GM06990 (cell line): ENCODE measurements at regions not wholly inside any gene's neighbourhood (a gene's known extent, or its start where the extent isn't known, plus 50 kb on each side); places are given as distances from the start of the nearest gene placed in this dataset.

Source experiments
- DNase-seq: peaks from one replicate; pipeline ENCODE4 v3.0.0-alpha.2; 2011; ENCODE audit not compliant: insufficient read length; ENCODE audit errors: extremely low read depth
- H3K27me3 ChIP-seq: replicated peaks from 2 replicates; pipeline ENCODE4 v1.6.0; 2011; ENCODE audit warnings: low read length; ENCODE audit not compliant: control insufficient read depth, insufficient read depth
- H3K36me3 ChIP-seq: 2 replicates; pipeline ENCODE4 v1.5.1; 2011; ENCODE audit warnings: low read length; ENCODE audit not compliant: control insufficient read depth, insufficient read depth
- H3K4me3 ChIP-seq: replicated peaks from 2 replicates; pipeline ENCODE4 v1.5.1; 2011; ENCODE audit warnings: low read depth, mild to moderate bottlenecking, control low read depth, low read length
- TF ChIP-seq, protein P1 (sequence below): IDR thresholded peaks from 2 replicates; pipeline ENCODE4 v1.5.1; 2011; ENCODE audit warnings: low read length, control low read depth, mild to moderate bottlenecking, inconsistent platforms; ENCODE audit not compliant: insufficient read depth, poor library complexity, severe bottlenecking

DNA sequence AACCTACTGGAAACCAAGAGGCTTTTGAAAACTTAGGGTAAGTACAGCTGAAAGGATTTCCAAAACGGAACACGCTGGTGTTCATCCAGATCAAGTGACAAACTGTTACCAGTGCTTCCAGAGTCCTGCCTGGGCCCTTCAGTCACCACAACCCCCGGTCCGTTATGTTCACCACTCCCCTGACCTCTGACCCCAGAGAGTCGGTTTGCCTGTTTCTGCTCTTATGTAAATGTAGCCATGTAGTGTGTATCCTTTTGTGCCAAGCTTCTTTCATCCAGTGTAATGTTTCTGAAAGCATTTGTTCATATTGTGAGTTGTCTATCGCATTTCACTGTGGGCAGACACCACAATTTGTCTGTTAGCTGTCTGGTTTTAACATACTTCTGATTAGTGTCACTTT is 217.5 kb downstream of the NCK2 start:
- no peak for DNase-seq
- TF ChIP-seq, protein P1, sequence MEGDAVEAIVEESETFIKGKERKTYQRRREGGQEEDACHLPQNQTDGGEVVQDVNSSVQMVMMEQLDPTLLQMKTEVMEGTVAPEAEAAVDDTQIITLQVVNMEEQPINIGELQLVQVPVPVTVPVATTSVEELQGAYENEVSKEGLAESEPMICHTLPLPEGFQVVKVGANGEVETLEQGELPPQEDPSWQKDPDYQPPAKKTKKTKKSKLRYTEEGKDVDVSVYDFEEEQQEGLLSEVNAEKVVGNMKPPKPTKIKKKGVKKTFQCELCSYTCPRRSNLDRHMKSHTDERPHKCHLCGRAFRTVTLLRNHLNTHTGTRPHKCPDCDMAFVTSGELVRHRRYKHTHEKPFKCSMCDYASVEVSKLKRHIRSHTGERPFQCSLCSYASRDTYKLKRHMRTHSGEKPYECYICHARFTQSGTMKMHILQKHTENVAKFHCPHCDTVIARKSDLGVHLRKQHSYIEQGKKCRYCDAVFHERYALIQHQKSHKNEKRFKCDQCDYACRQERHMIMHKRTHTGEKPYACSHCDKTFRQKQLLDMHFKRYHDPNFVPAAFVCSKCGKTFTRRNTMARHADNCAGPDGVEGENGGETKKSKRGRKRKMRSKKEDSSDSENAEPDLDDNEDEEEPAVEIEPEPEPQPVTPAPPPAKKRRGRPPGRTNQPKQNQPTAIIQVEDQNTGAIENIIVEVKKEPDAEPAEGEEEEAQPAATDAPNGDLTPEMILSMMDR: no peak
- Histone ChIP-seq H3K36me3 (no peaks in the 10 kb centered on the region), H3K27me3 (no peaks in the 10 kb centered on the region), H3K4me3 (no peak overlapping the region)

DNA sequence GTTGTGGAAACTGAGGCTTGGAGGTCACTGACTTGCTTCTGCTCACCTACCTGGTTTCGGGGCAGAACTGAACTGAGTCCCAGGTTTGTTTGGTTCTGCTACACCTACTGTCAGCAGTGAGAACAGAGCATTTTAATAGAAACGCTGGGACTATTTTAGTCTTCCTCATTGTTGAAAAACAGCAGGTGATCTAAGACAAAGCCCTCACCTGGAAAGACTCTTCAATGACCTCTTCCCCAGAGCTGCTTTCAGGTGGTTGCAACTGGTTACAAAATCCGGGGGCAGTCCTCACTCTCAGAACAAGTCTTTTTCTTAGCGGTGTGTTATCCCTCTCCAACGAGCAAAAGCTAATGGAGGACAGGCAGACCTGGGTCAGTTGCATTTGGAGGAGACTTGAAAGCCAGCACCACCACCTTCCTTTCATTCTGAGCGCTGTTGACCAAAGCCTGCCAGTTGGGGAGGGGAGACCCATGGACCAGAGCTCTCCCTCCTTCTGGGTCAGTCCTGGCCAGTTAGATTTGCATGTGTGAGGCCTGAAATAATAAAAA is 217.0 kb downstream of the NCK2 start:
- no peak for DNase-seq
- Histone ChIP-seq H3K27me3 (no peaks in the 10 kb centered on the region), H3K4me3 (no peak overlapping the region)

DNA sequence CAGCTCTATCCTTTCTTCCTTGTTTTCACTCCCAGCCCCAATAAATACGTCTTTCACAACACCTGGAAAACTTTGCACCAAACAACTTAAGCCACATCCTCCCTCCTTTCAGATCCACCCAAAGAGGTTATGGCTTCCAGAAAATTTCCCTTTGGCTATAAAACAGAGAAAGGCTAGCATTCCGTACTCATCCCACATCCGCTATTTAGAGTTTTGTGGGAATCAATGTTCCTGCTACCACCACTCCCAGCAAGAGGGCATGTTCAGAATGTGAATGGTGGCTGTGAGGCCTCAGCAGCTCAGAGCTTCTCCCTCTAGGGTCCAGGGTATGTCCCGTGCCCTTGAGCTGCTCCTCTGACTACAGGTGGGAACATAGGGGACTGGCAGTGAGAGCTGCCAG is 214.6 kb downstream of the NCK2 start:
- TF ChIP-seq, protein P1: no peak
- Histone ChIP-seq H3K36me3 (no peaks in the 10 kb centered on the region), H3K27me3 (no peaks in the 10 kb centered on the region), H3K4me3 (no peak overlapping the region)
- no peak for DNase-seq

More for the DNA sequence above, 217.0 kb downstream of the NCK2 start:
- H3K36me3 ChIP-seq: no peaks in the 10 kb centered on the region
- TF ChIP-seq, protein P1: no peak

DNA sequence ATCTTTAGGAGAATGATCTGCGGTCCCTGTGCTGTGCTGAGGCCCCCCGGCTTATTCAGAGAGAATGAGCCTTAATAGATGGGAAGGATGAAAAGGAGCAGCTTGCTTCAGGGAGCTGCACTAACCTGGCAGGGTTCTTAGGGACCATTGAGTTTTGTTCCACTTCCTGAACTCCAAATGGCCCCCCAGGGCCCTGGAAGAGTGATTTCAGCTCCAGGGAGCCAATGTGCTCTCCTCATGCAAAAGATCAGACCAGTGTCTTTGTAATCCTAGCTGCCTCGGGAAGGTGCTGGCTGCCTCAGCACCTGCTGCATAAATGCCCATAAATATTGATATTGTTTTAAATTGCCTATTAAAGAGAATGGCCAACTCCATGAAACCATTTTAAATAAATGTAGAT is 210.2 kb downstream of the NCK2 start:
- no peaks in the 10 kb centered on the region for H3K36me3 ChIP-seq
- no peak overlapping the region for H3K4me3 ChIP-seq
- H3K27me3 ChIP-seq: no peaks in the 10 kb centered on the region; the same call in 1 of the 2 replicates
- no peak for DNase-seq
- TF ChIP-seq, protein P1: no peak

DNA sequence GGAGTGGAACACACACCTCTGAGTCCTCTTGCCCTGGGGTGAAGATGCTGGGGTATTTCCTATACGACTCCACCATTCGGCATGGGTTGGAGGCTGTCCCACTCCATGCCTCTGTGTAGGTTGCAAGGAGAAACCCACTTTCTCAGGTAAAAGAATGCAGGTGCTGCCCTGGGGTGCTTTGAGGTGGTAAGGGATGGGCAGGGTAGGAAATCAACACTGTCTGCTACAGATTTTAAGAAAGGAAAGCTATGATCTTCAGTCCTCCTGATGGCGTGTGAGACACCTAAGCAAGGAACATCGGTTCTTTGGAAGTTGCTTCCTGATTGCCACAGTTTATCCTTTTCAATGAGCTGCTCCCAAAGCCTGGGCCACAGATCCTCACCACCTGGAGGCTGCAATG is 209.2 kb downstream of the NCK2 start:
- Histone ChIP-seq H3K4me3 (no peak overlapping the region), H3K27me3 (no peaks in the 10 kb centered on the region; the same call in 1 of the 2 replicates), H3K36me3 (no peaks in the 10 kb centered on the region)
- TF ChIP-seq, protein P1: no peak
- no peak for DNase-seq

DNA sequence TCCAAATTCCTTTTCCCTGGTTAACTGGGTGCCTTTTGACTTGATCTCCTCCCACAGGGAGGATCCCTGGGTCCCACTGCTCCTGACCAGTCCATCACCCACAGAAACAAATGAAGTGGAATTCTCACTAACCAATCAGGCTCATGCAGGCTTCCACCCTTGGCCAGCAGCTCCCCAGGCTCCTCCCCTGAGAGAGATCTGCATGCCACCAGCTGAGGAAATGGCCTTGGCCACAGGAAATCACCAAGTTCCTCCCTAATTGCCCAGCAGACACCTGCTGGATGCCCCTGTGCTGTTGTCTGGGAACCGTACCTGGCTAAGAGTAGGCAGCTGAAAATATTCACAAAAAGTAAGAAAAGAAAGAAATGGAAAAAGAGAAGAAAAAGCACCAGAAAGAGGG is 207.4 kb downstream of the NCK2 start:
- Histone ChIP-seq H3K4me3 (no peak overlapping the region), H3K36me3 (no peaks in the 10 kb centered on the region), H3K27me3 (no peaks in the 10 kb centered on the region; the same call in 1 of the 2 replicates)
- TF ChIP-seq, protein P1: no peak
- DNase-seq: no peak
